OCI-LY3 (cell line): ENCODE measurements at regions not wholly inside any gene's neighbourhood (a gene's known extent, or its start where the extent isn't known, plus 50 kb on each side); places are given as distances from the start of the nearest gene placed in this dataset.

Experiments
- EZH2phosphoT487 ChIP-seq: fragments of 200-600 bp; shearing (Covaris generic); IDR thresholded peaks from 2 replicates; pipeline ENCODE4 v1.6.1; 2018; ENCODE audit warnings: antibody characterized with exemption, mixed run types, low read depth
- TF ChIP-seq, protein P1 (sequence below): fragments of 200-600, 300-600 bp; sonication (generic); IDR thresholded peaks from 2 replicates; pipeline ENCODE4 v1.5.1; 2014; ENCODE audit warnings: antibody characterized with exemption, low read length, low read depth

- TF ChIP-seq, protein P1, sequence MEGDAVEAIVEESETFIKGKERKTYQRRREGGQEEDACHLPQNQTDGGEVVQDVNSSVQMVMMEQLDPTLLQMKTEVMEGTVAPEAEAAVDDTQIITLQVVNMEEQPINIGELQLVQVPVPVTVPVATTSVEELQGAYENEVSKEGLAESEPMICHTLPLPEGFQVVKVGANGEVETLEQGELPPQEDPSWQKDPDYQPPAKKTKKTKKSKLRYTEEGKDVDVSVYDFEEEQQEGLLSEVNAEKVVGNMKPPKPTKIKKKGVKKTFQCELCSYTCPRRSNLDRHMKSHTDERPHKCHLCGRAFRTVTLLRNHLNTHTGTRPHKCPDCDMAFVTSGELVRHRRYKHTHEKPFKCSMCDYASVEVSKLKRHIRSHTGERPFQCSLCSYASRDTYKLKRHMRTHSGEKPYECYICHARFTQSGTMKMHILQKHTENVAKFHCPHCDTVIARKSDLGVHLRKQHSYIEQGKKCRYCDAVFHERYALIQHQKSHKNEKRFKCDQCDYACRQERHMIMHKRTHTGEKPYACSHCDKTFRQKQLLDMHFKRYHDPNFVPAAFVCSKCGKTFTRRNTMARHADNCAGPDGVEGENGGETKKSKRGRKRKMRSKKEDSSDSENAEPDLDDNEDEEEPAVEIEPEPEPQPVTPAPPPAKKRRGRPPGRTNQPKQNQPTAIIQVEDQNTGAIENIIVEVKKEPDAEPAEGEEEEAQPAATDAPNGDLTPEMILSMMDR: no peak
- TF ChIP-seq EZH2phosphoT487: no peak
Measured at GRCh38 chr13:107067381-107067780, 499.4 kb upstream of the ARGLU1 start.
